ENCODE measurements at regions not wholly inside any gene's neighbourhood (a gene's known extent, or its start where the extent isn't known, plus 50 kb on each side); places are given as distances from the start of the nearest gene placed in this dataset.

DNA sequence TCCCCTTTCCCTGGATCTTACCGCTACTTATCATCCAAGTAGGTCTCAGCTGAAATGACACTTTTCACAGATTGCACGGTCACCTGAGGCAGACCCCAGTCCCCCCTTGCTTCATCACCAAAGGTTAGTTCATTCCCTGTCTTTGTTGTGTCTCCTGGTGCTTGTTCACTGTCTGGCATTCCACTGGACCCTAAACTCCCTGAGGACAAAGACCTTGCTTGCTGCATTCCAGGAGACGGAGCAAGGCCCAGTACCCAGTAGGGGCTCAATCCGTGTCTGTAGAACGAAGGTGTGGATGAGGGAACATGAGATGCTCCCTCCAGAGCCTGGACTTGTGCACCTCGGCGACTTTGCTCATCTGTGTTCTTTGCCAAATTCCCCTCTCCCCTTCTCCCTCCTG lies 160.0 kb downstream of the RAB11FIP2 start:
- TF ChIP-seq, protein P1, sequence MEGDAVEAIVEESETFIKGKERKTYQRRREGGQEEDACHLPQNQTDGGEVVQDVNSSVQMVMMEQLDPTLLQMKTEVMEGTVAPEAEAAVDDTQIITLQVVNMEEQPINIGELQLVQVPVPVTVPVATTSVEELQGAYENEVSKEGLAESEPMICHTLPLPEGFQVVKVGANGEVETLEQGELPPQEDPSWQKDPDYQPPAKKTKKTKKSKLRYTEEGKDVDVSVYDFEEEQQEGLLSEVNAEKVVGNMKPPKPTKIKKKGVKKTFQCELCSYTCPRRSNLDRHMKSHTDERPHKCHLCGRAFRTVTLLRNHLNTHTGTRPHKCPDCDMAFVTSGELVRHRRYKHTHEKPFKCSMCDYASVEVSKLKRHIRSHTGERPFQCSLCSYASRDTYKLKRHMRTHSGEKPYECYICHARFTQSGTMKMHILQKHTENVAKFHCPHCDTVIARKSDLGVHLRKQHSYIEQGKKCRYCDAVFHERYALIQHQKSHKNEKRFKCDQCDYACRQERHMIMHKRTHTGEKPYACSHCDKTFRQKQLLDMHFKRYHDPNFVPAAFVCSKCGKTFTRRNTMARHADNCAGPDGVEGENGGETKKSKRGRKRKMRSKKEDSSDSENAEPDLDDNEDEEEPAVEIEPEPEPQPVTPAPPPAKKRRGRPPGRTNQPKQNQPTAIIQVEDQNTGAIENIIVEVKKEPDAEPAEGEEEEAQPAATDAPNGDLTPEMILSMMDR (conservative IDR thresholded peaks at IDR 0.05) = no peak
- no peak overlapping the region for H3K27ac ChIP-seq

DNA sequence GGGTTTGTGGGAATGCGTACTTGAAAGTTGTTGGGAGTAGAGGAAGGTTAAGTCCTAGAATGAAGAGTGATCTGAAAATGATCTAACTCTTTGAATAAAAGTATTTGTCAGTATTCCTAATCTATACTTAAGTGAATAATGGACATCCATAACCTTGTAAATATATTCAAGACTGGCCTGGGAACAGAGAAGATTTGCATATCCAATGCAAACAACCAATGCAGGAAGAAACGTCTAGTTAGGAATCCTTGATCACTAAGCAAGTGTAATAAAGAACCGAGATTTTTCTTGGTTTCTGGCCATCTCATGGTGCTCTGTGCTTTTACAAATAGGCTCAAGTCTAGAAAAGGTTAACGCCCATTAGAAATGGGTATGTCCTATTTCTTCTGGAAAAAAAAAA lies 157.1 kb downstream of the RAB11FIP2 start:
- no peak overlapping the region for H3K27ac ChIP-seq
- TF ChIP-seq, protein P1 (conservative IDR thresholded peaks at IDR 0.05) = no peak

DNA sequence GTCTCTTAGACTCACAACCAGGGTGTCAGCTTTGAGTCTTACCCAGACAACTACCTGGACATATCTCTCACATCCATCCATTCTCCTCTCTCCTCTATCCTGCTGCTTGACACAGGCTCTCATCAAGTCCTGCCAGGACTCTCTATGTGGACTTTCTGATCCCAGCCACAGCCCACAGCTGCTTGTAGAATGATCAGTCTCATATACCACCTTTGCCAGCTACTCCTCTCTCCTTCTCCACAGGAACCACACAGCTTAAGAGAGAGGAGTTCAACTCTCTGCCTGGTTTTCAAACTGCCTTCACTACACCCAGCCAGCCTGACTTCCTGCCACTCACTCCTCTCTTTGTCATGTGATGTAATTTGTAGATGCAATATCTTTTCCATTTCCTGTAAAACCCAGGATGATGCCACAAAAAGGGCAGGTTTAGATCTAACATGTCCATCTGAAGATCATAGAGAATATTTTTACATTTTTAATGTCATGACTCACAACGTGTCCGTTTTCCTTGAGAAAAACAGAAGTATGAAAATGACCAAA lies 154.0 kb downstream of the RAB11FIP2 start:
- TF ChIP-seq, protein P1 (conservative IDR thresholded peaks at IDR 0.05) = no peak
- no peak overlapping the region for H3K27ac ChIP-seq

DNA sequence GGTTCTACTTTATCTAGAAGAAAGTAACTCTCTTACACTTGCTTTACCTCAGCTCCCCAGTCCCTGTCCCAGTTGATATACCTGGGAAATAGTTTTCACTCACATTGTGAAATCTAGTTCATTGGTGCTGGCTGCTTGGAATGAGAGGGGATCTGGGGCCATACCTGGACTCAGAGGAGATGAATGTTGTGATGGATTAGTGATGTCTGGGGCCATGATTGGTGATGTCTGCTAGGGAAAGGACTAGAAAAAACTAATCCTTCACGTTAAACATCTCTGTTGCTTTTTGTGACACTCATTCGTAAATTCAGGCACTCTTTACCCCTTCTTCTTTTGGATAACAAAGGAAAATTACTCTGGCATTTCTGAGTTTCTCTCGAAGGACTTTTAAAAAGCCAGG lies 152.4 kb downstream of the RAB11FIP2 start:
- no peak overlapping the region for H3K27ac ChIP-seq
- TF ChIP-seq, protein P1 (conservative IDR thresholded peaks at IDR 0.05) = no peak

DNA sequence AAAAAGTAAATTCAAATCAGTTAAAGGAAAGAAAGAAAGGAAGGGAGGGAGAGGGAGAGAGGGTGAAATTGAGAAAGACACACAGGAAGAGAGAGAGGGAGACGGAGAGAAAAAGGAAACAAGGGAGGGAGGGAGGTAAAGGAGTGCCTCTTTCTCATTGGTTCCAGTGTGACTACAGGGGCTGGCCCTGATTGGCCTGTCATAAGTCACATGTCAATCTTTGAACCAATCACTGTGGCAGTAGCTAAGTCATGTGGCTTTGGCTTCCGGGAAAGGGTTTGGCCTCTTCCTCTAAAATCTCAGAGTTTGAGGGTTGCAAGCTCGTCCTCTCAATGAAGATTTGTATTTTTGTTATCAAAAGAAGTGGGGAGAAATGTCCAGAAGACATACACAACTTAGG lies 150.2 kb downstream of the RAB11FIP2 start:
- TF ChIP-seq, protein P1 (conservative IDR thresholded peaks at IDR 0.05) = no peak
- no peak overlapping the region for H3K27ac ChIP-seq

DNA sequence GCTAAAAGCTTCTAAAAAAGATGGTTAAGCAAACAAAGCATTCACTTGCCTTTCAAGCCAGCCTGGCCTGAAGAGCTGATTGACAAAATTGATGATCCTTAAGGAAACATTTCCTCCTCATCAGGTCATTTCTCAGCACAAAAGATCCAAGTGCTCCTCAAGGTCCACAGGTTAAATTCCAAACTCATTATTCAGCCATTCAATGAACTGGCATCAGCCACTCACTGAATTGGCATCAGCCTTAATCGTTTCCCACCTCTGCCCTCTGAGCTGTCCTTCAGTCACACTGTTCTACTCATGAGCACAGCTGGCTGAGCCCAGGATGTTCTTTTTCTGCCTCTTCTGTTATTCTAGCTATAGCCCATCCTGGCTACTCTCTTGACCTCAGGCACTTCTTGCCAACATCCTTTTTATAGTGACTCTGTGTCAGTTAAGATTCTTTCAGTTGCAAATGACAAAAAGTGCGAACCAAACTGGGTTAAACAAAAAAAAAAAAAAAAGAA lies 147.5 kb downstream of the RAB11FIP2 start:
- TF ChIP-seq, protein P1 (conservative IDR thresholded peaks at IDR 0.05) = no peak
- no peak overlapping the region for H3K27ac ChIP-seq

DNA sequence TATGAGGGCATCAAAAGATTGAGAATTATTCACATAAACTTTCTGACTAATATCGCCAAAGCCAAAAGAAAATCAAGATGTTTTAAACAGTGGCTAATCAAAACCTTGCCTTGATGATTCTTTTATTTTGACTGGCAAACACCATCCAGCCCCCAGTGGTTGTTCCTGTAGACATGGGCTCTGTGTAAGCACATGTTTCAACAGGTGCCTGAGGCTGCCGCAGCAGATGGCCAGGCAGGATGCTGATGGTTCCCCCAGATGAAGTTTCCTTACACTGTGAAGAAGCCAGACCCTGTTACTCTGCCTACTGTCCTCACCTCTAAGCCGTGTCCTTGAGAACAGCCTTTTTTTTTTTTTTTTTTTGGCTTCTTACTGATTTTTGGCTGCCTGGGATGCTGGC lies 146.5 kb downstream of the RAB11FIP2 start:
- no peak overlapping the region for H3K27ac ChIP-seq
- TF ChIP-seq, protein P1 (conservative IDR thresholded peaks at IDR 0.05) = no peak
